Activated naive CD8-positive, alpha-beta T cell treated with anti-CD3 and anti-CD28 coated beads for 36 hours (primary cell): ENCODE measurements at regions not wholly inside any gene's neighbourhood (a gene's known extent, or its start where the extent isn't known, plus 50 kb on each side); places are given as distances from the start of the nearest gene placed in this dataset.

Experiments used
- DNase-seq: peaks from one replicate; pipeline ENCODE4 v3.0.0; 2021
- H3K27ac Mint-ChIP-seq: one replicate; pipeline ENCODE4 v1.8.0; 2022; ENCODE audit warnings: mild to moderate bottlenecking, moderate library complexity, mixed read lengths
- H3K27me3 Mint-ChIP-seq: one replicate; pipeline ENCODE4 v1.8.0; 2022; ENCODE audit warnings: mild to moderate bottlenecking, mixed read lengths
- H3K36me3 Mint-ChIP-seq: one replicate; pipeline ENCODE4 v1.8.0; 2021; ENCODE audit warnings: mild to moderate bottlenecking, mixed read lengths
- H3K4me1 Mint-ChIP-seq: one replicate; pipeline ENCODE4 v1.8.0; 2021; ENCODE audit warnings: mixed read lengths
- H3K4me3 Mint-ChIP-seq: one replicate; pipeline ENCODE4 v1.8.0; 2022; ENCODE audit warnings: mild to moderate bottlenecking, moderate library complexity, mixed read lengths
- H3K9me3 Mint-ChIP-seq: one replicate; pipeline ENCODE4 v1.8.0; 2022; ENCODE audit warnings: mixed read lengths

- peaks cover 2% of the 10 kb centered on the region for H3K36me3 Mint-ChIP-seq
- peaks cover 3% of the 10 kb centered on the region for H3K27me3 Mint-ChIP-seq
- H3K9me3 Mint-ChIP-seq: no peaks in the 10 kb centered on the region
- H3K4me3 Mint-ChIP-seq: no peak overlapping the region
- no peak overlapping the region for H3K27ac Mint-ChIP-seq
- H3K4me1 Mint-ChIP-seq: no peaks in the 10 kb centered on the region
- DNase-seq: no peak
Observed at GRCh38 chr10:62554632-62555199, 180.5 kb downstream of the ZNF365 start.

GRCh38 chr10:62559481-62560200 is 185.5 kb downstream of the ZNF365 start:
- H3K9me3 Mint-ChIP-seq: no peaks in the 10 kb centered on the region
- H3K27ac Mint-ChIP-seq: no peak overlapping the region
- DNase-seq: no peak
- H3K36me3 Mint-ChIP-seq: peaks cover 2% of the 10 kb centered on the region
- peaks cover 3% of the 10 kb centered on the region for H3K27me3 Mint-ChIP-seq
- peaks cover 4% of the 10 kb centered on the region for H3K4me1 Mint-ChIP-seq
- no peak overlapping the region for H3K4me3 Mint-ChIP-seq

- Mint-ChIP-seq H3K36me3 (peaks cover 2% of the 10 kb centered on the region), H3K4me3 (no peak overlapping the region), H3K27ac (no peak overlapping the region), H3K4me1 (peaks cover 4% of the 10 kb centered on the region), H3K9me3 (no peaks in the 10 kb centered on the region), H3K27me3 (peaks cover 3% of the 10 kb centered on the region)
- DNase-seq: no peak
Observed at GRCh38 chr10:62560201-62560819, 186.1 kb downstream of the ZNF365 start.

GRCh38 chr10:62561151-62561550 is 187.0 kb downstream of the ZNF365 start:
- Mint-ChIP-seq H3K9me3 (no peaks in the 10 kb centered on the region), H3K4me3 (no peak overlapping the region), H3K36me3 (peaks cover 2% of the 10 kb centered on the region), H3K27me3 (peaks cover 3% of the 10 kb centered on the region), H3K4me1 (peaks cover 4% of the 10 kb centered on the region), H3K27ac (no peak overlapping the region)
- DNase-seq: no peak

GRCh38 chr10:62562101-62562500 is 187.9 kb downstream of the ZNF365 start:
- H3K27me3 Mint-ChIP-seq: peaks cover 3% of the 10 kb centered on the region
- peaks cover 4% of the 10 kb centered on the region for H3K4me1 Mint-ChIP-seq
- H3K27ac Mint-ChIP-seq: no peak overlapping the region
- DNase-seq: no peak
- H3K9me3 Mint-ChIP-seq: no peaks in the 10 kb centered on the region
- peaks cover 2% of the 10 kb centered on the region for H3K36me3 Mint-ChIP-seq
- H3K4me3 Mint-ChIP-seq: no peak overlapping the region

DNA sequence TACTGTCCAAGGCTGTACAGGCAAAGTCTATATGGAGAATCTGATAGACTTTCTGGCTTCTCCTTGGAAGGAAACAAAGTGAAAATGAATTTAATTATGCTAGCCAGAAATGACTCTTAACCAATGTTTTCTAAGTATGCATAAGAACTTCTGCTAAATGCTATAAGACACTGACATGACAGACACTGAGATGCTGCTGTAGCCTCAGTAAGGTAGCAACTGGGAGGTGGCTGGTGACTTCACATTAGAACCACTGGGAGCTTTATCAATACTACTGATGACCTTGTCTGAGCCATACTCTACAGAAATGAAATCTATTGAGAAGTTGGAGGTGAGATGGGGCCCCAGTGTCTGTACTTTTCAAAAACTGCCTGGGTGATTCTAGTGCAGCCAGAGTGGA is 188.6 kb downstream of the ZNF365 start:
- H3K27ac Mint-ChIP-seq: no peak overlapping the region
- DNase-seq: no peak
- peaks cover 4% of the 10 kb centered on the region for H3K4me1 Mint-ChIP-seq
- H3K4me3 Mint-ChIP-seq: no peak overlapping the region
- peaks cover 3% of the 10 kb centered on the region for H3K27me3 Mint-ChIP-seq
- no peaks in the 10 kb centered on the region for H3K9me3 Mint-ChIP-seq
- peaks cover 2% of the 10 kb centered on the region for H3K36me3 Mint-ChIP-seq

GRCh38 chr10:62573929-62574328 is 199.8 kb downstream of the ZNF365 start:
- H3K4me1 Mint-ChIP-seq: peaks cover 3% of the 10 kb centered on the region
- no peak for DNase-seq
- no peaks in the 10 kb centered on the region for H3K27me3 Mint-ChIP-seq
- no peak overlapping the region for H3K4me3 Mint-ChIP-seq
- H3K9me3 Mint-ChIP-seq: peaks cover 3% of the 10 kb centered on the region
- H3K36me3 Mint-ChIP-seq: no peaks in the 10 kb centered on the region
- no peak overlapping the region for H3K27ac Mint-ChIP-seq

GRCh38 chr10:62577076-62577475 is 202.9 kb downstream of the ZNF365 start:
- Mint-ChIP-seq H3K4me3 (no peak overlapping the region), H3K9me3 (no peaks in the 10 kb centered on the region), H3K27me3 (no peaks in the 10 kb centered on the region), H3K4me1 (no peaks in the 10 kb centered on the region), H3K36me3 (no peaks in the 10 kb centered on the region), H3K27ac (no peak overlapping the region)
- DNase-seq: no peak

- H3K27me3 Mint-ChIP-seq: no peaks in the 10 kb centered on the region
- no peak overlapping the region for H3K4me3 Mint-ChIP-seq
- H3K4me1 Mint-ChIP-seq: no peaks in the 10 kb centered on the region
- no peaks in the 10 kb centered on the region for H3K9me3 Mint-ChIP-seq
- no peak for DNase-seq
- H3K27ac Mint-ChIP-seq: no peak overlapping the region
- H3K36me3 Mint-ChIP-seq: no peaks in the 10 kb centered on the region
Observed at GRCh38 chr10:62577666-62578291, 203.6 kb downstream of the ZNF365 start.

GRCh38 chr10:62578301-62578700 is 204.1 kb downstream of the ZNF365 start:
- DNase-seq: no peak
- no peaks in the 10 kb centered on the region for H3K36me3 Mint-ChIP-seq
- H3K27me3 Mint-ChIP-seq: no peaks in the 10 kb centered on the region
- H3K4me3 Mint-ChIP-seq: no peak overlapping the region
- no peak overlapping the region for H3K27ac Mint-ChIP-seq
- no peaks in the 10 kb centered on the region for H3K9me3 Mint-ChIP-seq
- no peaks in the 10 kb centered on the region for H3K4me1 Mint-ChIP-seq

DNA sequence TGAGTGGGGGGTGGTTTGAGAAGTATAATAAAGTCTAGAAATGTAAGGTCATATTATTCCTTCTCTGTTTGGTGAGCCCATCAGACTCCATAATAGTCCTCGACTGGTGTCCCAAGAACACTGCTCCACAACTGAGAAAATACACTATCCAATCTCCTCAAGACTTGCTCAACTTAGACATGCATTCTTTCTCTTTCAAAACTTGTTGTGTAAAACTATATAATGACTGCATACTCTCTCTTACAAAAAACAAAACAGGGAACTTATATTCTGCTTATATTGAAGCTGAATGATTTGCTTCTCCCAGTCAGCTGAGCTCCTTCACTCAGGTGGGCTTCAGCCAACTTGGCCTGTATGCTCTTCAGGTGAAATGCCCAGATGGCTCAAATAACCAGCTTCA is 204.7 kb downstream of the ZNF365 start:
- Mint-ChIP-seq H3K4me1 (peaks cover 3% of the 10 kb centered on the region), H3K4me3 (no peak overlapping the region), H3K27ac (no peak overlapping the region), H3K36me3 (no peaks in the 10 kb centered on the region), H3K27me3 (no peaks in the 10 kb centered on the region), H3K9me3 (no peaks in the 10 kb centered on the region)
- no peak for DNase-seq

DNA sequence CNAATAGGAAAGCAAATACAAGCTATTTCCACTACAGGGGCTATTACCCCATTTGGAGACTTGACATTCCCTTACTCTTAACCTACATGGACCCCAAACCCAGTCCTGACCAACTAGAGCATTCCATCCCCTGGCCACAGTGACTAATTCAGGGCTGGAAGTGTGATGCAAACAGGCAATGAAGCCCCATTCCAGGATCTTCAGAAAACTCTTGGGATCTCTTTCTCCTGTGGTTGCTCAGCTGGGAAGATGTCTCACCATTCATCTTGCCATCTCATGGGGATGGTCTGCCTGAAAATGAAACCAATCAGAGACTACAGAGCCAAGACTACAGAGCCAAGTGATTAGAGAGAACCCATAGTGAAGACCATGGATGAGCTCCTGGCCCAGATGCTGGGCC is 206.2 kb downstream of the ZNF365 start:
- no peak overlapping the region for H3K4me3 Mint-ChIP-seq
- H3K27ac Mint-ChIP-seq: no peak overlapping the region
- H3K9me3 Mint-ChIP-seq: no peaks in the 10 kb centered on the region
- H3K4me1 Mint-ChIP-seq: peaks cover 12% of the 10 kb centered on the region
- DNase-seq: no peak
- H3K36me3 Mint-ChIP-seq: no peaks in the 10 kb centered on the region
- H3K27me3 Mint-ChIP-seq: no peaks in the 10 kb centered on the region

DNA sequence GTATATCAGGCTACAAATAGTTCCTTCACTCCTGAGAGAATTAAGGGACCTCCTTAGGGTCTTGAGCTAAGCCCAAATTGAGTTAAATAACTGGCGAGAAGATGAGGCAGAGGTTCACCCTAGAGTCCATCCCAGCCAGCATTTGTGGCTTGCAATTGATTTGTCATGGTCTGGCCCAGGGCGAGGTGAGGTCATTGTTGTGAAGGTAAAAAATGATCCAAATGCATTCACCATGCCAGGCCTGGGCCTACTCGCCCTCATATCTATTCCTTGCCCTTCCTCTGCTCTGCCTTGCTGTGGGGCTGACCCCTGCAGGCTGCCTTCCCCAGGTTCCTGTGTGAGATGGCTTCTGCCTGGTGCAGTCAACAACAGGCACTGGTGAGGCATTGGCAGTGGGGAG is 207.2 kb downstream of the ZNF365 start:
- Mint-ChIP-seq H3K9me3 (no peaks in the 10 kb centered on the region), H3K4me3 (no peak overlapping the region), H3K27me3 (no peaks in the 10 kb centered on the region), H3K27ac (no peak overlapping the region), H3K36me3 (no peaks in the 10 kb centered on the region), H3K4me1 (peaks cover 12% of the 10 kb centered on the region)
- DNase-seq: no peak

GRCh38 chr10:62582101-62582705 is 208.0 kb downstream of the ZNF365 start:
- H3K4me1 Mint-ChIP-seq: peaks cover 12% of the 10 kb centered on the region
- no peaks in the 10 kb centered on the region for H3K9me3 Mint-ChIP-seq
- H3K36me3 Mint-ChIP-seq: no peaks in the 10 kb centered on the region
- no peak overlapping the region for H3K27ac Mint-ChIP-seq
- H3K27me3 Mint-ChIP-seq: no peaks in the 10 kb centered on the region
- H3K4me3 Mint-ChIP-seq: no peak overlapping the region
- no peak for DNase-seq

DNA sequence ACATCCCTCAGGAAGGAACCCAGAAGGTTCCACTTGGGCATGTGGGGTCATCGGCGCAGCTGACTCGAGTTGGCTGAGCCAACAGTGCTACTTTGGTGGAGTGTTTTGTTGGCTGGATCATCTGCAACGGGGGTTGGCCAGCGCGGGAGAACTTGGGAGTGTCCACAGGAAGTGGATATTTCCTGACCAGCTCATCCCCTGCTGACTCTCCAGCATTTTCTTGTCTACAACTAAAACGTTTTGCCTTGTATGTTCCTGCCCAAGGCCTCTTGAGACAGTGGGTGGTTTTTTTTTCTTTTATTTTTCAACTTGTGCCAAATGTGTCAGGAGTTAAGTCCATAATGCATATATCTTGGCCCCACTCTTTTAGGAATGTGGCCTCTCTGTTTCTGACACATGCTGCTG is 208.6 kb downstream of the ZNF365 start:
- DNase-seq: no peak
- Mint-ChIP-seq H3K9me3 (no peaks in the 10 kb centered on the region), H3K4me1 (peaks cover 12% of the 10 kb centered on the region), H3K27ac (no peak overlapping the region), H3K4me3 (no peak overlapping the region), H3K27me3 (no peaks in the 10 kb centered on the region), H3K36me3 (no peaks in the 10 kb centered on the region)
